ENCODE measurements at regions not wholly inside any gene's neighbourhood (a gene's known extent, or its start where the extent isn't known, plus 50 kb on each side); places are given as distances from the start of the nearest gene placed in this dataset. TPM values are rescaled to one million over a fixed set of nuclear protein-coding genes. Genes with fewer than 3 reads are reported as not detected.

GRCh38 chr13:44321961-44322360 is 51.7 kb upstream of the SERP2 start:
- Histone ChIP-seq H3K4me1 (peaks cover 9% of the 10 kb centered on the region; the same call in 1 of the 2 replicates), H3K4me3 (ENCODE audit: low read depth, low read length) (no peak overlapping the region), H3K27me3 (replicated peaks; ENCODE audit: control insufficient read depth, insufficient read depth, low read length) (no peaks in the 10 kb centered on the region), H3K9me3 (no peaks in the 10 kb centered on the region), H3K36me3 (ENCODE audit: control insufficient read depth, insufficient read depth, low read length) (no peaks in the 10 kb centered on the region)
- DNase-seq = no peak
- Mint-ChIP-seq H3K9me3 (ENCODE audit: unreplicated experiment) (no peaks in the 10 kb centered on the region), H3K27me3 (ENCODE audit: insufficient read depth, unreplicated experiment) (no peaks in the 10 kb centered on the region), H3K27ac (ENCODE audit: unreplicated experiment) (no peak overlapping the region), H3K4me3 (ENCODE audit: unreplicated experiment) (no peak overlapping the region), H3K36me3 (ENCODE audit: insufficient read depth, unreplicated experiment) (no peaks in the 10 kb centered on the region), H3K4me1 (ENCODE audit: low read depth, unreplicated experiment) (no peaks in the 10 kb centered on the region)
- BruUV-seq (replicated peaks) = no TSS peak
- ChIA-PET CTCF (no interaction called here), POLR2A (no interaction called here)
- TF ChIP-seq, protein P1, sequence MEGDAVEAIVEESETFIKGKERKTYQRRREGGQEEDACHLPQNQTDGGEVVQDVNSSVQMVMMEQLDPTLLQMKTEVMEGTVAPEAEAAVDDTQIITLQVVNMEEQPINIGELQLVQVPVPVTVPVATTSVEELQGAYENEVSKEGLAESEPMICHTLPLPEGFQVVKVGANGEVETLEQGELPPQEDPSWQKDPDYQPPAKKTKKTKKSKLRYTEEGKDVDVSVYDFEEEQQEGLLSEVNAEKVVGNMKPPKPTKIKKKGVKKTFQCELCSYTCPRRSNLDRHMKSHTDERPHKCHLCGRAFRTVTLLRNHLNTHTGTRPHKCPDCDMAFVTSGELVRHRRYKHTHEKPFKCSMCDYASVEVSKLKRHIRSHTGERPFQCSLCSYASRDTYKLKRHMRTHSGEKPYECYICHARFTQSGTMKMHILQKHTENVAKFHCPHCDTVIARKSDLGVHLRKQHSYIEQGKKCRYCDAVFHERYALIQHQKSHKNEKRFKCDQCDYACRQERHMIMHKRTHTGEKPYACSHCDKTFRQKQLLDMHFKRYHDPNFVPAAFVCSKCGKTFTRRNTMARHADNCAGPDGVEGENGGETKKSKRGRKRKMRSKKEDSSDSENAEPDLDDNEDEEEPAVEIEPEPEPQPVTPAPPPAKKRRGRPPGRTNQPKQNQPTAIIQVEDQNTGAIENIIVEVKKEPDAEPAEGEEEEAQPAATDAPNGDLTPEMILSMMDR (IDR thresholded peaks at IDR 0.05; ENCODE audit: insufficient read depth in 1 of 2, low read depth in 1 of 2, low read length in 1 of 2, severe bottlenecking in 1 of 2, unreplicated experiment in 1 of 2) = no peak
- intact Hi-C loops (cut with micrococcal nuclease; ENCODE audit: unreplicated experiment) = no loop called here

DNA sequence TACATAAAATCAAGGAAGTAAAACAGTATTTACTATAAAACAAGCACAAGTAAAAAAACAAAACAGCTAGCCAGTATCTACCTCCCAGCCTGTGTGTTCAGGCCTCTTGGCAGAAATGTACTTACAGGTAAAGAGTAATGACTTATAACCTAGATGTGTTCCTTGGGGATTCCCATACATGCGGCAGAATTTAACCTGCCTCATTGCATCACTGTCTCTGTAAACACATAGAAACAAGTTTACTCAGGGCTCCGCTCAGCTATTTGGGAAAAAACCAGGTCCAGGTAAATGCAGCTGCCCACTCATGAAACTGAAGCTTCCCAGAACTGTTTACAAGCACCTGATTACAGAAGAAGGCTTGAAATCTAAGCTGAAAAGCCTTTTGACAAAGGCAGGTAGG is 50.7 kb upstream of the SERP2 start:
- Histone ChIP-seq H3K4me3 (ENCODE audit: low read depth, low read length) (no peak overlapping the region), H3K4me1 (peaks cover 9% of the 10 kb centered on the region; the same call in 1 of the 2 replicates), H3K27me3 (replicated peaks; ENCODE audit: control insufficient read depth, insufficient read depth, low read length) (no peaks in the 10 kb centered on the region), H3K36me3 (ENCODE audit: control insufficient read depth, insufficient read depth, low read length) (no peaks in the 10 kb centered on the region), H3K9me3 (peaks cover 4% of the 10 kb centered on the region; the same call in 1 of the 2 replicates)
- Mint-ChIP-seq H3K9me3 (ENCODE audit: unreplicated experiment) (peaks cover 8% of the 10 kb centered on the region), H3K27me3 (ENCODE audit: insufficient read depth, unreplicated experiment) (no peaks in the 10 kb centered on the region), H3K4me1 (ENCODE audit: low read depth, unreplicated experiment) (no peaks in the 10 kb centered on the region), H3K27ac (ENCODE audit: unreplicated experiment) (no peak overlapping the region), H3K4me3 (ENCODE audit: unreplicated experiment) (no peak overlapping the region), H3K36me3 (ENCODE audit: insufficient read depth, unreplicated experiment) (no peaks in the 10 kb centered on the region)
- intact Hi-C loops (cut with micrococcal nuclease; ENCODE audit: unreplicated experiment) = no loop called here
- no peak for DNase-seq
- POLR2A ChIA-PET = no interaction called here
- TF ChIP-seq, protein P1 (IDR thresholded peaks at IDR 0.05; ENCODE audit: insufficient read depth in 1 of 2, low read depth in 1 of 2, low read length in 1 of 2, severe bottlenecking in 1 of 2, unreplicated experiment in 1 of 2) = no peak
- CTCF ChIA-PET = no interaction called here
- BruUV-seq (replicated peaks) = no TSS peak

GRCh38 chr13:44323754-44324153 is 49.9 kb upstream of the SERP2 start:
- Histone ChIP-seq H3K4me3 (ENCODE audit: low read depth, low read length) (no peak overlapping the region), H3K4me1 (peaks cover 9% of the 10 kb centered on the region; the same call in 1 of the 2 replicates), H3K9me3 (peaks cover 10% of the 10 kb centered on the region; the same call in 1 of the 2 replicates), H3K27me3 (replicated peaks; ENCODE audit: control insufficient read depth, insufficient read depth, low read length) (no peaks in the 10 kb centered on the region), H3K36me3 (ENCODE audit: control insufficient read depth, insufficient read depth, low read length) (no peaks in the 10 kb centered on the region)
- no TSS peak for BruUV-seq (replicated peaks)
- Mint-ChIP-seq H3K27me3 (ENCODE audit: insufficient read depth, unreplicated experiment) (no peaks in the 10 kb centered on the region), H3K27ac (ENCODE audit: unreplicated experiment) (no peak overlapping the region), H3K9me3 (ENCODE audit: unreplicated experiment) (peaks cover 13% of the 10 kb centered on the region), H3K4me1 (ENCODE audit: low read depth, unreplicated experiment) (no peaks in the 10 kb centered on the region), H3K36me3 (ENCODE audit: insufficient read depth, unreplicated experiment) (no peaks in the 10 kb centered on the region), H3K4me3 (ENCODE audit: unreplicated experiment) (no peak overlapping the region)
- TF ChIP-seq, protein P1 (IDR thresholded peaks at IDR 0.05; ENCODE audit: insufficient read depth in 1 of 2, low read depth in 1 of 2, low read length in 1 of 2, severe bottlenecking in 1 of 2, unreplicated experiment in 1 of 2) = no peak
- CTCF ChIA-PET = no interaction called here
- no peak for DNase-seq
- intact Hi-C loops (cut with micrococcal nuclease; ENCODE audit: unreplicated experiment) = no loop called here
- POLR2A ChIA-PET = no interaction called here

Small RNAs in the stretch of these regions (microRNA-seq; reads per million reads assigned to microRNA genes)
- gene MIR8079 = not detected

Data from Caco-2 (cell line).